Fibroblast of lung (primary cell): ENCODE measurements at regions not wholly inside any gene's neighbourhood (a gene's known extent, or its start where the extent isn't known, plus 50 kb on each side); places are given as distances from the start of the nearest gene placed in this dataset.

Experiments used
- CTCF ChIP-seq, 2 donors: IDR thresholded peaks in 1 of 2; conservative IDR thresholded peaks in 1 of 2; 1 replicate in 1 of 2; 2 replicates in 1 of 2; pipeline ENCODE4 v1.5.1; 2011 to 2012; ENCODE audit warnings: low read length in 2 of 2, control low read depth in 1 of 2, inconsistent platforms in 1 of 2, low read depth in 1 of 2, mild to moderate bottlenecking in 1 of 2
- EZH2 ChIP-seq: IDR thresholded peaks from 2 replicates; pipeline ENCODE4 v1.5.1; 2012; ENCODE audit warnings: low read length, control low read depth, mild to moderate bottlenecking; ENCODE audit errors: missing control alignments

- TF ChIP-seq CTCF (conservative IDR thresholded peaks at IDR 0.05 in 1 of 2, IDR thresholded peaks at IDR 0.05 in 1 of 2; ENCODE audit: low read depth in 1 of 2, low read length in 2 of 2) = no peak
- no peak for TF ChIP-seq EZH2
These were observed 53.8 kb upstream of the LSM6 start for GRCh38 chr4:146121757-146122156.
